HG02763 (cell line): ENCODE measurements at regions not wholly inside any gene's neighbourhood (a gene's known extent, or its start where the extent isn't known, plus 50 kb on each side); places are given as distances from the start of the nearest gene placed in this dataset.

Experiments
- ATAC-seq: cut with Tn5 transposase; IDR thresholded peaks from one replicate; pipeline ENCODE4 v1.9.1; 2021; ENCODE audit warnings: mild to moderate bottlenecking, moderate library complexity; ENCODE audit not compliant: unreplicated experiment

DNA sequence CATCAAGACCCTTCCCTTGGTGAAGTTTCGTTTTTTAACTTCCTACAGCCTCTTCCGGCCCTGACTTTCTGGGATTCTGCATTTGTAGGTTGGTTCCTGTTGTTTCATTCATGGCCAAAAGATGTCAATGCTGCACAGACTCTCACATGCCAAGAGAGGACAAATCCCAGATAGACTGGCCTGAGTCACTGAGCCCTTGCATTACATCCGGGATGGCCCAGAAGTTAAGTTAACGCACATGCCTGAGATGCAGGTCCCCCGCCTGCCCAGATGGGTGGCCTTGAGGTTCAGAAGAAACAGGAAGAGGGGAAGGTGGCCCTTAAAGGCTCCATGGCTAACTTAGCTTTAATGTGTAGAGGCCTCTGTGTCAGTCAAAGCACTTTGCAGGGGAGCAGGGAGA lies 51.6 kb upstream of the SRGAP3 start:
- no peak for ATAC-seq

DNA sequence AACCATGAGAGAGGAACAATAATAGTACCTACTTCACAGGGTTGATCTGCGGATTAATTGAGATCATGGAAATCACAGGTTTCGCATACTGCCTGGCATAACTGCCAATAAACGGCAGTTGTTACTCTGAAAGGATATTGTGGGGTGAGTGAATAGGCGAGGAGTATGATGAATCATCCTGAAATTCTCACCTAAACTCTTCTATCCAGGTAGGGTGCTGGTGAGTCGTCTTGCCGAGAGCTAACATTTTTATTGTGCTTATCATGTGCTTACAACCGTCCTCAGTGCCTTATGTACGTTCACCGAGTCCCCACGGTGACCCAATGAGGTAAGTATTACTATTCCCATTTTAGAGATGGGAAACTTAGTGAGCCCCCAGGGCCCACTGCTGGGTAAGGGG lies 52.4 kb upstream of the SRGAP3 start:
- ATAC-seq: no peak

DNA sequence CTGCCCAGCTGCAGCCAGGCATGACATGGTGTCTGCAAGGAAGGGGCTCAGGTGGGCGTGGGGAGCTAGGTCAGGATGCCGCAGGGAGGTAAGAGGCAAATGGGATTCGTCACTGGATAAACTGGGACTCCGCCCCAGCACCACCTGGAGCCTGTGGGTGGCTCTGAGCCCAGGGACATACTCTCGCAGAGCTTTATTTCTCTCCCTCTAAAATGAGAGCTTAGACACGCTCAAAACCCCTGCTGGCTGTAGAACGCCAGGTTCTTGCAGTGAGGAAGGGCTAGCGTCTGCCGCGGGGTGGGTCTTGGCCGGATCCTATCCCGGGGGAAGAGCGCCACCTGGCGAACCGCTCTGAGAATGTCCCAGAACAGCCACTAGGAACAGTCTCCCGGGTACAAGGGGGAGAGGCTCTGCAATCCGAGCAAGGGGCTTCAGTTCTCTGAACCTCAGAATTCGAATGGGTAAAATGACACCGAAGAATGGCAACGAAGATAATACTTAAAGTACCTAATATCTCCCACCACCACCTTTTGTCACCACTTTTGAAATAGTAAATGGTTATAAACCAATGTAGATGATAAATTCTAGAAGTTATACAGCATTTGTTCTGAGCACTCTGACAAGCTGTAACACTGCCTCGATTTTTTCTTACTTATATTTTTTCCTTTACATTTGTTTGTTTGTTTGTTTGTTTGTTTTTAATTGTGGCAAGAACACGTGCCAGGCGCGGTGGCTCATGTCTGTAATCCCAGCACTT lies 53.2 kb upstream of the SRGAP3 start:
- peak; percentile 78 for ATAC-seq

DNA sequence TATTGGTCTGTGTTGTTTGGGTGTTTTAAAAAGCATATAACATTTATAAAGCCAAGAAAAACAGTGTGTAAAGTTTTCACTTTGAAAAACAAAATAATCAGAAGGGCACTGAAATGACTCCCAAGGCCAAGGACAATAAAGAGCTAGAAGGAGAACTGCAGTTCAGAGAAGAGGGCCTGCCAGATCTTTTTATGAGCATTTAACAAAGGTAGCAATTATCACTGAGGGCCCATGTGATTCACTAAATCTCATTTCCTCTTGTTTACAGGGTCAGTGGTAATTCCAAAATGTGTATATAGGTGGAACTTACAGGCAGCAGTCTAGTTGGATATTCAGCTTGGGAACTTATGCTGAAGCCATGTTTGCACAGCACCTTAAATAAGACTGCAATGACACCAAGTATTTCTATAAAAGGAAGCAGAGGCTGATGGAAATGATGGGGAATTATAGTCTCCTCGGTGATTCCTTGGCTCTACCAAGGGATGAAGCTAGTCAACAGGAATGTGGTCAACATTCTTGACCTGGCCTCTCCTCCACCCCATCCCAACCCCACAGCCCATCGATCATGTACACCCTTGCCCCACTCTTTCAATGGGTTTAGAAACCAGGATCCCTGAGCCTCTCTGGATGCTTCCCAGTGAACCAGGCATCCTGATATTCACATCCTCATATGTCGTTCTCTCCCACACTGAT lies 54.4 kb upstream of the THUMPD3 start:
- no peak for ATAC-seq

DNA sequence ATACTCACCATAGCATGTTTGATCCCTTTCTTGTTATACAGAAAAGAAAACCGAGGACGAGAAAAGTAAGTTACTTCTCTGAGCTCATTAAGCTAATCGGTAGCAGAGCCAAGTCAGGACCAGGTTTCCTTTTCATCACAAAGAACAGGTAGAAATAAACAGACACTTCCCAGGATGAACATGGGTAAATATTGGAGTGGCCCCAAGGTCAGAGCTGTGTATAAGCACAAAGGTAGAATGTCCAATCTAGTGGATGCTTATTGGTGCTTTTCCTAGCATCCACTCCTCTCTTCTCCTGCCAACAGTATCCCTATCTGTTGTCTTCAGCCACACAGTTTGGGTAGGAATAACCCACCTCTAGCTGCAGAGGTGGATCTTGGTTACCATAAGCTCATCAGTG lies 52.8 kb upstream of the THUMPD3 start:
- ATAC-seq: no peak

DNA sequence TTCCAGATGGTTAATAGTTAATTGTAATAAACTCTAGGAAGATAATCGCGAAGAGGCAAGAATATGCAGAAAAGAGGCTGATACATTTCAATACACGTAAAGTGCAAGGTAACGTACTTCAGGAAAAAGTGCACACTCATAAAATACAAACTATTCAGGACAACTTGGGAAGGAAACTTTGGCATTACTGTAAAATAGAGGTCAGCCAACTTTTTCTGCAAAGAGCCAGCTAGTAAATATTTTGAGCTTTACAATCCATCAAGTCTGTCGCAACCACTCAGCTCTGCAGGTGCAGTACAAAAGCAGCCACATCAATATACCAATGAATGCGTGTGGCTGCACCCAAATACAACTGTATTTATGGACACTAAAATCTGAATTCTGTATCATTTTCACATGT lies 51.6 kb upstream of the THUMPD3 start:
- ATAC-seq: no peak
